HG02763 (cell line): ENCODE measurements at regions not wholly inside any gene's neighbourhood (a gene's known extent, or its start where the extent isn't known, plus 50 kb on each side); places are given as distances from the start of the nearest gene placed in this dataset.

ENCODE experiments used
- ATAC-seq: cut with Tn5 transposase; IDR thresholded peaks from one replicate; pipeline ENCODE4 v1.9.1; 2021; ENCODE audit warnings: mild to moderate bottlenecking, moderate library complexity; ENCODE audit not compliant: unreplicated experiment

DNA sequence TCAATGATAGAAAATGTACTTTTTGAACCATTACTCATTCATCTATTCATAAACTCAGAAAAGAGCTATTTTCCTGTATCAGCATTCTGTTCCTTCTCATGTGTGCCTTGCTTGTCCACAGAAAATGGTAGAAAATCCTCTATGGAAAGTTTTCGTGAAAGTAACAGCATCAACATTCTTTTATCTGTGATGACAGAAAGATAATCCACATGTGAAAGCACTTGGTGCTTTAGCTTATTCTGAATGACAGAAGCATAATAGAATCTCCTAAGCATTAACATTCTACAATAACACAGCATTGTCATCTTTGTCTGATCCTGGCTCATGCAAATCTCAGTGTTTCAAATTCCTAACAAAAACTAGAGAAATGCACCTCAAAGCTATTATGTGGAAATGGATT, 431.9 kb downstream of the ADAMTS20 start:
- no peak for ATAC-seq

DNA sequence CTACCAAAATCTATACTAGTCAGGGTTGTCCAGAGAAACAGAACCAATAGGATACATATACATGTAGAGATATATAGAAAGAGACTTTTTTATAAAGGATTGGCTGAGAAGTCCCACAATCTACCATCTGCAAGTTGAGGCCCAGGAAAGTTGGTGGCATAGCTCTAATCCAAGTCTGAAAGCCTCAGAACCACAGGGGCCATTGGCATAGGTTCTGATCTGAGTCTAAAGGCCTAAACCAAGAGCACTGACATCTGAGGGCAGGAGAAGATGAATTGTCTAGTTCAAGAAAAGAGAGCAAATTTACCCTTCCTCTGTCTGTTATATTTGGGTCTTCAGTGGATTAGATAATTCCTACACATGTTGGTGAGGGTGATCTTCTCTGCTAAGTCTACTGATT, 433.1 kb downstream of the ADAMTS20 start:
- no peak for ATAC-seq

DNA sequence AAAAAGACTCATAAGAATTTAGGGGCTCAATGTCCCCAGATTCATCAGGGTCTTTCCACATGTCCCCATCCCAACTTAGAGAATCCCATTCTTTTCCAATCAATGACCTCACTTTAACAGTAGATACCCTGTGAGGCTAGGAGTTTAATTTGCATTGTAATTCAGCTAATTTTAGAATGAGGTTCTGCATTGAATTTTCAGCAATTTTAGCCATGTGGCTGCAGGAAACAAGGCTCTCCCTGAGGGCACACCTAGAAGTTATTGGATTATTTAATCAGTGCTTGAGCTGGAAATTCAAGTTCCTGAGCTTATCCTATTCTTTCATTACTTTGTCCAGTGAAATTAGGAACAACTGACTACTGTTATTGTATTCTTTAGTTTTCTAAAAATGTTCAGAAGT, 433.8 kb downstream of the ADAMTS20 start:
- no peak for ATAC-seq

DNA sequence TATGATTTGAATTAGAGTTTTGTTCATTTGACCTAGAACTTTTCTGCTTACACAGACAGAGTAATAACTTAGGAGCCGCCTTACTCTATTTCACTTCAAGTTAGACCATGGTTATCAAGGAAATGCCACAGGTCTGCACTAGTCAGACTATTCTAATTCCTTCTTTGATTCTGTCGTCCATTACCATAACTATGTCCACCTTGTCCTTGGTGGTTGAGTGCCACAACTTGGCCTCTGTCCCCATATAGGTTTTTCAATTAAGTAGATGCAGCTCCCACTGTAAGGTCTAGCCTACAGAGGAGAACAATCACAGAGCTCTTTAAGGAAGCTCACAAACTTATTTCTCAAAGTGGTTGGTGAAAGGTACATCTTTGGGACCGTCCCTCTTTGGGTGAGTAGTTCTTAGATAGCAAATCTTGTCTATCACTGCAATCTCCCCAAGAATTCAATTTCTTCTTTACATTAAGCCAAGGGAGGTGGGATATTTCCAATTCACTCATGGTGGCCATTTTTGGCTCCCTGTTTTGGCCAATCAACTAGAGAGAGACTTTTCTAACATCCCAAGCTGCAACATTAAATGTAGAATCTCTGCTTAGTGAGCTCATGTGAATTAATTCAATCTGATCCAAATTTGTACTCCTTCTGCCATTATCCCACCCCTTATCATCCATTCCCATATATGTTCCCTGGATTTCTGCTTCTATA, 434.6 kb downstream of the ADAMTS20 start:
- ATAC-seq: no peak

DNA sequence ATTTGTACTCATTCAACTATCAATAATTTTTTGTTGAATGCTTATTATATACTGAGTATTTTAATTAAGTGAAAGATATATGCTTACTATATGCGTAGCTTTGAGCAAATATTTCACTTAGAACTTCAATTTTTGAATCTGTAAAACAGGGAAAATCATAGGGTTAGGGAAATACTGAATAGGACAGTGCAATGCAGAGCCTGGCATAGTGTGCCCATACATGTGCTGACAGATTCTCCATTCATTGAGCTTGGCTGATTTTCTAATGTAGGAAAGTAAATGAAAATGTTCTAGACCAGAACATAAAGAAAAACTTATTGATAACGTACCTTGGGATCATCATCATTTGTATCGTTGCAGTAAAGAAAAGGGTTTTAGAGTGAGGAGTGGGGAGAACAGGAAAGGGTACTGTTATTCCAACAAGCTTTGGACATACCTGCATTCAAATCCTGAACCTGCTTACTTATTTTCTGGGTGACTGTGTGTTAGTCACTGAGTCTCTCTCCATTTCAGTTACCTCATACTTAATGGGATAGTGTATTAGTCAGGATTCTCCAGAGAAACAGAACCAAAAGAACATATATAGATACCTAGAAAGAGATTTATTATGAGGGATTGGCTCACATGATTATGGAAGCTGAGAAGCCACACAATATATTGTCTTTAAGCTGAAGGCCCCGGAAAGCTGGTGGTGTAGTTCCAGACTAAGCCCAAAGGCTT, 436.4 kb downstream of the ADAMTS20 start:
- no peak for ATAC-seq

DNA sequence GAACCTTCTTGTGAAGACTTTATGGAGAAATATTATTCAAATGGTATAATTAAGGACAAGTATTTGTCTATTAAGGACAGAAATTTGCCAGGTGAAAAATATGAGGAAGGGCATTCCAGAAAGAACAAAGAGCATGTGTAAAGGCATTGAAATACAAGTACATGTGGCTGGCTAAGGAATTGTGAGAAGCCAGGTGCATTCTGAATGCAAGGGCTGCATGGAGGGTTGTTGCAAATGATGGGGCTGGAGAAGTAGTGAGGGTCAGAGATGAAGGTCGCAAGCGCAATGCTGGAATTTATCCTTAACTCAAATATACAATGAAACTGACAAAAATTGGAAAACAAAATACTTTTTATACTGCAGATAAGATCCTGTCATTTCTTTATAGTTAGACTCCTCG, 437.7 kb downstream of the ADAMTS20 start:
- no peak for ATAC-seq

DNA sequence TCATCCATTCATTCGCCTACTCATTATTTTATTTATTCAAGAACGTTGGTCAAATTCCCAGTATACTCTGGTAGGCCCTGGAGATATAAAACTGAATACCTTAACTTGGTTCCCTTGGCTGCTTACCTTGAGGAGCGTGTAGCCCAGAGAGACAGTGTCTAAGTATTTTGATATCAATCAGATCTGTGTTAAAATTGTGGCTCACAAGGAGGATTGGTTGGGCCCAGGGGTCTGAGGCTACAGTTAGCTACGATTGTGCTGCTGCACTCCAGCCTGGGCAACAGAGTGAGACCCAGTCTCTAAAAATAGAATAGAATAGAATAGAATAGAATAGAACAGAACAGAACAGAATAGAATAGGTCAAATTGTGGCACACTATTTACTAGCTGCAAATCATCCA, 438.4 kb downstream of the ADAMTS20 start:
- ATAC-seq: no peak

DNA sequence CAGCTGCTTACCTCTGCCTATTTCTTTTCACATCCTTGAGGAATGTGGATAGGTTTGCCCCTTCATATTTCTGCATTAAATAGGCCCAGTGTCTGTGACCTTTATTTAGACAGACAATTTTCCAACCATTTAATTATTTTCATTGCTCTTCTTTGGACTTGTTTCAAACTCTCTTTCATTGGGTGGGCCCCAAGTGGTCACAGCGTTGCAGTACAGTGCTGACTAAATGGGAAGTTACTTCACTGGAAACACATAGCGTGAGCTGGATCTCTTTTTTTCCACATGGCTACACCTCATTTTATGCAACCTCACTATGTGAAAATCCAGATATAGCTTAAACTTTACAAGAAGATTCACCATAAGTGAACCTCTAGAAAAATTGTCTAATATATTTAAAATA, 438.9 kb downstream of the ADAMTS20 start:
- ATAC-seq: no peak

DNA sequence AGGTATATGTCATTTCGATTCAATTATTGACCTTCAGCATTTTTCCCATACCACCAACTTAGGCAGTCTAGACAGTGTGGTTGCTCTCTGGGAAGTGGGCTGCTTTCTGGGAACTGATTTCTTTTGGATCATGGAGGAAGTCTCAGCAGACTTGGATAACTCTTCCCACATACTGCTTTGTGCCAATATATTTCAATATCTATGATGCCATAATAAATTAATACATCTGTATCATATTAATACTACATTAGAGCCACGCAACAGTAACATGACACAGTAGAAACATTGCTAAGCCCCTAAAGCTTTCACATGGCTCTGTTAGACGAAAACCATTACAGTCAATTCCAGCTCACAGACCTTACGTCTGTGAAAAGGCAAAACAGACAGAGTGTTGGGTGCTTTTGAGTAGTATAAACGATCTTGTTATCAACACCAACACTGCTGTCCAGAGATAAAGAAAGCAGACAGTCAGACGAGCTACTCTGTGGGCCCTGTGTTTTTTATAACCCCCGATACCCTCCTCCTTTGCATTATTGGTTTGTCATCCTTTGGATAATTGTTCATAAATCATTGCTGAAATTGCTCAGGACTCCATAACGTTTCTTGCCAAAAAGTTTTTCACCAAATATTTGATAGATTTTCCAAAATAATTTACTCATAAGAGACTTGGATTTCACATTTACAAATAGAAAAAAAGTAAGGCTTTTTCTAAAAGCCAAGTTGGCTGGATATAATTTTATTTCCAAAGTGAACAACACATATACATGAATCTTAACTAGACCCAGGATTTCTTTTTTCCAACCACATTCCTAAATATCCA, 439.7 kb downstream of the ADAMTS20 start:
- no peak for ATAC-seq

DNA sequence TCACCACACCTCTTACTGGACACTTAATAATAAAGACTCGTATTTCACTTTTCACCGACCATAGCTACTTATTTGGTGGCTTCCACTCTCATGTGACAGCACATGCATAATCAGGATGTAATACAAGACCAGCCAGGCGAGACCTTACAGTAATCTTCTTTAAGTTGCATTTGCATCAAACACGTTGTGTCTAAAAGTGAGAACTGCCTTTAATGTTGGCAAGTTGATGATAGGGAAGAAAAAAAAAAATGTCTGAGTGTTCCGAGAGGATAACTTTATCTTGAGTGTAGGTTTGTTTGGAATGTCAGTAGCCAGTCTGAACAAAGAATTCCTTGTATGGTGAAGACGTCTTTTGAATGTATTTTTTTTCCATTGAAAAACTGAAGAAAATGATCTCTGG, 440.4 kb downstream of the ADAMTS20 start:
- no peak for ATAC-seq

DNA sequence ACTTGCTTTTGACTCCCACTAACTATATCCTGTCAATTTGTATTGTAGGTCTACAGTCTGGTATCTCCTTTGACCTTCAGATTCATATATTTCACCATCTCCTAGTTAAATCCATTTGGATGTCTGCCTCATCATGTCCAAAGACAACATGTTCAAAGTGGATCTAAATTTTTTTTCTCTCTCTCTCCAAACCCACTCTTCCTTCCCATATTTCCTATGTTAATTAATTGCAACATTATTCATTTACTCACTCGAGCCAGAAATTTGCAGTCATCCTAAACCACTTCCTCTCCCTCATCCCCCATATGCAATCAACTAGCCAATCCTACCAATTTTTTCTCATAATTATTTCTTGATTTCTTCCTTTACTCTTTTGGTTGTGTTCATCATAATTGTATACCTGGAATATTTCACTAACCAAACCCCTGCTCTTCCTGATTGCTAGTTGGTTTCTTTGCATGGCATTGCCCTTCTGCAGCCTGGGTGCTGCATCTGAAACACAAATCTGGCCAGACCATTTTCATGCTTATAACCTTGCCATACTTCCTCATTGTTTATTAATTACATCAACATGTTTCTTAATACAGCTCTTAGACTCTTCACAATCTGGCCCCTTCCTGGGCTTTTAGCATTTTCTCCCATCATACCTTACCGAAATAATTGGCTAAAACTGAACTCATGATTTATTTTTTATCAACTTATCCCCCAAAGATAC, 442.2 kb downstream of the ADAMTS20 start:
- ATAC-seq: no peak

DNA sequence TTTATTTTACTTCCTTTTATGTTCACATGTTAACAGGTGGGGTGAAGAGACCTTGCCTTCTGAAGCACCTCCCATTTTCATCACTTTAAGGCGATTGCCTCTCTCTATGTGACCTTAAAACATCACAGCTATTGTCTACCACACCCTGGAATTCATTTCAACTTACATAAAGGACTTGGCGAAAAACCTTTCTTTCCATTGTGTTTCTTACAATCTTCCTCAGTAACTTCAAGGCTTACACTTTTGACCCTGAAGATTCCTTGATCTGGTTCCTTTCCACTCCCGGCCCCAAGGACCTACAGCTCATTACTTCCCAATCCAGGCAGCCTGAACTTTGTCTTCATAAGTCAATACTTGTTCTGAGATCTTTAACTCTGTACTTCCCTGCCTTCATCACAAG, 443.3 kb downstream of the ADAMTS20 start:
- ATAC-seq: no peak

DNA sequence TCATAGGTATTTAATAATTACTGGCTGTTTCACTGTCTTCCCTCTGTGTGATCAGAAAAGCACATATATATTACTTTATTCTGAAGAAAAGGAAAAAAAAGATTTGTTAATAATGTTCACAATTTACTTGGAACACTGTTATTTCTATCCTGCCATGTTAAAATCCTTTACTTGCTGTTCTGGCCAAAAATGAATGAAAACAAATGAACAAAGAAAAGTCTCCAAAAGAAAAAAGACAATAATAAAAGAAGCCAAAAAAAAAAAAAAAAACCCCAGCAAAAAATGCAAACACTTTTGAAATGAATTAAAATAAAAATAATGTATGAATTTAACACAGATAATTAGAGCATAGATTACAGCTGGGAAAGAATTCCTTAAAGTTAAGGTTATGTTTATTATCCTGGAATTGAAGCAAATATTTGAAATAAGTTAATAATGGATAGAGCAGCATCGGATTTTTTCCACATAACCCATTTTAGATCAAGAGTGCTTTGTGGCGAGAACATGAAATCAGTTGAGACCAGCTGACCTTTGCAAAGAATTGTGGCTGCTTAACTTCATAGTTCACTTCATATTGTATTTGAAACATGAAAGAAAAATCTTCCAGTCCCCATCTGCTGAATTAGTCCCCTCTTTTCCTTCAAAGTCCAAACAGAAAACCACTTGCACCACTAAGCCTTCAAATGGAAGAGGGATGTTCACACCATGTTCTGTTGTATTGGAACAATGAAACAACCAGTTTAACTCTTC, 444.8 kb downstream of the ADAMTS20 start:
- ATAC-seq: no peak

DNA sequence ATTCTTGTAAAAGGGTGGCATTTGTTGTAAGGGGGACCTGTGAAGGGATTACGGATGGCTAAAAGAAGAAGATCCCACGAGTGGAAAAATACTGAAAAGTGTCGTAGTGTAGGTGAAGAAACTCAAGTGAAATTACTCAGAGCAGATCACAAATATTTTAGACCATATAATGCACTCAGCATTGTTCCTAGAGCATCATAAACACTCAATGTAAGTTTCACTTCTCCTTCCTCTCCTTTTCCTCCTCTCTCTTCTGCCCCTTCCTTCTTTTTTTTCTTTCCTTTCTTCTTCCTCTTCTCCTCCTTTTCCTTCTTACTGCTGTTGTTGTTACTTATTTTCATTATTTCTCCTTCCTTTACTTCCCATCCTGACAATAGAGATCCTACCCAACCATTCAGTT, 445.6 kb downstream of the ADAMTS20 start:
- no peak for ATAC-seq

DNA sequence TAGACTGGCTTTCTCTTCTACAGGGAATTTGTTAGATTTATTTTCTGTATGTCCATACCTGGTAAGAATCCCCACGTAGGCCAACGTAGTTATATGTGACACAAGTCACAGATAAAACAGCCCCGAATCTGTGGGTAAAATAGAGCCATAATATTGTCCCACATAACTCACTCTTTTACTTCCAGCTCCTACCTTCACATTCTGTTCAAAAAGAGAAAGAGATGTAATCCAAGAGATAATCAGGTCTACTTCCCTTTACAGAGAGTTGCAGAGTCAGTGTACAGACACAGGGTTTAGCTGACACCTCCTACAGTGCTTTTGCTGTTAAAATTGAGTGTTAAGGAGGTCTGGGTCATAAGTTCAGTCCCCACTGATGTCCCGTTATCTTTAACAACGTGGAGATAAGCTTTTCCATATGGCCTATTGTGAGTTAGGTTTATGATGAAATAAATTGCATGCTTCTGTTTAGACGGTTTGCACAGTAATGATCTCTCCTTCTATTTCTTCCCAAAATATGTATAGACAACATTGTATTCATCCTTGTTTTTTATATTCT, 446.5 kb downstream of the ADAMTS20 start:
- no peak for ATAC-seq

DNA sequence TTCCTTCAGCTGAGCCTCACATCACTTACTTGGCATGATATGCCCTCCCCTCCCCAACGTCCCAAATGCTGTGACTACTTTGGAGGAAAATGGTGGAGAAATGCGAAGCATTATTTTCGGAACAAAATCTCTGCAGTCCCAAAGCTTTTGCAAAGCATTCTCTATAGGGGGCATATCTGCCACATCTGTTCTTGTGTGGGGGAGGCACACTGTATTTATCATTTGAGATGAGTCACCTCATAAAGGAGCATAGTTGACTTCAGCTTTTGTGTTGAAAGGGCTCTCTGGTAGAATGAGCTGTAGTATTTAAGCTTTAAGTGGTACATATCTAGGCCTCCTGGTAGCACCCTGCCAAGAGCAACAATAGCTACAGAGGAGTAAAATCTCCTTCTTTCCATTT, 447.5 kb downstream of the ADAMTS20 start:
- no peak for ATAC-seq

DNA sequence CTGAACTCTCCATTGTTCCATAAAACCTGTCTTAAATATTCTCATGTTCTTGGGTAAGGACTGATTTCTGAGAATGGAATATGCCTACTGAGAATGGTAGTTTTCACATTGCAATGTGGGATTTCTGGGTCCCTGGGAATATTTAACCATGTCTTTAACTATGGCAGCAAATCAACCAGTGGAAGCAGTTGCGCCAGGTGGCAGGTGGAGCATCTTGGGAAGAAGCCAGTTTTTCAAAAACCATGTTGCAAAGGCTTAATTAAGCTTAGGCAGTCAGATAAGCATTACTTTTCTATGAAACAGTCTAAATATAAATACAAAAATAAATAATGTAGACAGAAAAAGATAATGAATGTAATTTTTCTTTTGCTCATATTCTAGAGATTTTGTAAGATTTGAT, 448.1 kb downstream of the ADAMTS20 start:
- no peak for ATAC-seq

DNA sequence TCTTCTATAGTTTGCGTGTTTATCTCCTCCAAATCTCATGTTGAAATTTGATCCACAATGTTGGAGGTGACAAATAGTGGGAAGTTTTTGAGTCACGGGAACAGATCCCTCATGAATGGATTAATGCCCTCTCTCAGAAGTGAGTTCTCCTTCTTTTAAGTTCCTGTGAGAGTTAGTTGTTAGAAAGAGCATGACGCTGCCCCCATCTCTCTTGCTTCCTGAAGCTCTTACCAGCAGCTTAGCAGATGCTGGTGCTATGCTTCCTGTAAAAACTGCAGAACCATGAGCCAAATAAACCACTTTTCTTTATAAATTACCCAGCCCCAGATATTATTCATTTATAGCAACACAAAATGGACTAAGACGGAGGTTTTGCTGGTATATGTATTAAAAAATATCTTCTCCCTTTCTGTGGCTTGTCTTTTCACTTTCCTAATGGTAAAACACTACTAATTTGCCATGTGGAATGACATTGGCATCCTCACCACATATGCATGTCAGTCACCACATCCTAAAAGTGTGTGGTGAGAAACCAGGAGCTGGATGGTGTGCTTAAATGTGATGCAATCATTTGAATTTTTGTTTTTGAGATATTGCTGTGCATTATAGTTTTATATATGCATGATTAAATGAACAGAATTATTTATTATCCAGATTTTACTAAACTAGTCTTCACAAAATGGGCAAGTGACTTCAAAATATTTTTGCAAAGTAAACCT, 449.3 kb downstream of the ADAMTS20 start:
- no peak for ATAC-seq

DNA sequence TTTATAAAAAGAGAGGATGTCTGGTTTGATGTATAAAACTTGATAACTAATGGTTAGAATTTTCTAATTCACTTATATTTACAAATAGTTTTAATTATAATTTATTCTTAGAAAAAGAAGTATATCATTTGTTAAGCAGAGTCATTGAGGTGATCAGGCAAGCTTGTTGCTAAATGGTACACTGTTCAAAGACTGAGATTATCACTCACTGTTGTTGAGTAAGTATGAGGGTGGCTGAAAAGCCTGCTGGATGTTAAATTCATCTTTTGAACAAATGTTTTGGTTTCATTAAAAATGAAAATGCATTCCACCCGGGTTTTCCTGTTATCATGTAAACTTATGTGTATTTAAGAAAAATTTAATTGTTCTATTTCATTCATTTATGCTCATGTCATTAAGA, 451.8 kb downstream of the ADAMTS20 start:
- ATAC-seq: no peak
